ENCODE measurements at regions not wholly inside any gene's neighbourhood (a gene's known extent, or its start where the extent isn't known, plus 50 kb on each side); places are given as distances from the start of the nearest gene placed in this dataset.

DNA sequence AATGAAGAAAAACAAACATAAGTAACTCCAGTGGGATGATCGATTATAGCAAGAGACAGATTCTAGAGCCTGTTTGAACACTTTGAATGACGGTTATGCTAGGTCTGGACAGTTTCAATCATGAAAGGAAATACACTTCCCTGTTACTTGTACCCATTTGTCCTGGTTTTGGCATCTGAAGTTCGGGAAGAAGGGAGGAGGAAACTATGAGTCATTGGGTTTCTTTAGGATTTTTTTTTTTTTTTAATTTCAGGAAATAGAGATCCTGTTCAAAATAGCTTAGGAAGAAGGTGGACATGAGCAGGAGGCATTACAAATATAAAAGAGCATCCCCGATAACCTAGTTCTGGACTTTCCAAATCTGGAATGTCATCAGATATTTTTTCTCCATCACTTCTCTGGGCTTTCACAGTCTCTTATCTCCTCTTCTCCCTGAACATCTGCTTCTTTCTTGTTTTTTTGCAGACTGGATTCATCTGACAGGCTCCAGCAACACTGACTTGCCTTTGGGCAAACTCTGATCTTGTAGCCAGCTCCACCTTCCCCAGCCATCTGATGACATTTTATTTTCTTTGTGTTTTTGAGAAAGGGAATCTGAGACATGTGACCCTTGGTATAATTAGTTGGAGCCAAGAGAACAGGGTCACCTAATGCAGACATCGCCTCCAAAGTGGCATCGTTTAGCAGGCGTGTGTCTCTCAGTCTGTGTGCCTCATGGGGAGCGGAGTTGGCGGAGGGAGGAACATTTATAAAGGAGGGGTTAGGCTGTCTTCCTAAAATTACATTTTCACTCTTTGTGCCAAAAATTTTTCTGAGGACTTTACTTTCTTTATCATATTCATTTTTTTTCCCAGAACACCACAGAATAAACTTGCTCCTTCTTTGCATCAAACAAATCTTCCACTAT, 195.3 kb upstream of the EPHA4 start:
- no peak overlapping the region for H3K4me3 ChIP-seq (ENCODE audit: low read depth, low read length)
- DNase-seq (ENCODE audit: low read depth): peak; percentile 77
- TF ChIP-seq, protein P1, sequence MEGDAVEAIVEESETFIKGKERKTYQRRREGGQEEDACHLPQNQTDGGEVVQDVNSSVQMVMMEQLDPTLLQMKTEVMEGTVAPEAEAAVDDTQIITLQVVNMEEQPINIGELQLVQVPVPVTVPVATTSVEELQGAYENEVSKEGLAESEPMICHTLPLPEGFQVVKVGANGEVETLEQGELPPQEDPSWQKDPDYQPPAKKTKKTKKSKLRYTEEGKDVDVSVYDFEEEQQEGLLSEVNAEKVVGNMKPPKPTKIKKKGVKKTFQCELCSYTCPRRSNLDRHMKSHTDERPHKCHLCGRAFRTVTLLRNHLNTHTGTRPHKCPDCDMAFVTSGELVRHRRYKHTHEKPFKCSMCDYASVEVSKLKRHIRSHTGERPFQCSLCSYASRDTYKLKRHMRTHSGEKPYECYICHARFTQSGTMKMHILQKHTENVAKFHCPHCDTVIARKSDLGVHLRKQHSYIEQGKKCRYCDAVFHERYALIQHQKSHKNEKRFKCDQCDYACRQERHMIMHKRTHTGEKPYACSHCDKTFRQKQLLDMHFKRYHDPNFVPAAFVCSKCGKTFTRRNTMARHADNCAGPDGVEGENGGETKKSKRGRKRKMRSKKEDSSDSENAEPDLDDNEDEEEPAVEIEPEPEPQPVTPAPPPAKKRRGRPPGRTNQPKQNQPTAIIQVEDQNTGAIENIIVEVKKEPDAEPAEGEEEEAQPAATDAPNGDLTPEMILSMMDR (IDR thresholded peaks at IDR 0.05; ENCODE audit: insufficient read depth, low read length): no peak

DNA sequence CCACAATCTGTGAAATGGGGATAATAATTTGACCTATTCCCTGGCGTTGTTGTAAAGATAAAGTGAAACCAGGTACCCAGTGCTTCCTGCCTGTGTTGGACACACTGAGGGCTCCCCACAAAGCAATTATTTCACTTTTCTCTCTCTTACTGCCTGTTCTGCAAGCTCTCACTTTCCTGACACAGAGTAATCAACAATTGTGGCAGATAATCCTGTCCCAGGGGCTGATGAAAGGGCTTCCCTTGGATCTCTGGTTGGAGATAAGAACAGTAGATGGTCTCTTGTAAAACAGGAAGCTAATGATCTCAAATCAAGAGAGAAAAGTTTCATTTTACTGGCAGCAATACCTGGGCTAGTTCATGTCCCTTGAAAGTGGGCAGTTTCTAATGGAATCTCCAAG, 190.4 kb upstream of the EPHA4 start:
- DNase-seq (ENCODE audit: low read depth): no peak
- H3K4me3 ChIP-seq (ENCODE audit: low read depth, low read length): no peak overlapping the region
- TF ChIP-seq, protein P1 (IDR thresholded peaks at IDR 0.05; ENCODE audit: insufficient read depth, low read length): no peak

DNA sequence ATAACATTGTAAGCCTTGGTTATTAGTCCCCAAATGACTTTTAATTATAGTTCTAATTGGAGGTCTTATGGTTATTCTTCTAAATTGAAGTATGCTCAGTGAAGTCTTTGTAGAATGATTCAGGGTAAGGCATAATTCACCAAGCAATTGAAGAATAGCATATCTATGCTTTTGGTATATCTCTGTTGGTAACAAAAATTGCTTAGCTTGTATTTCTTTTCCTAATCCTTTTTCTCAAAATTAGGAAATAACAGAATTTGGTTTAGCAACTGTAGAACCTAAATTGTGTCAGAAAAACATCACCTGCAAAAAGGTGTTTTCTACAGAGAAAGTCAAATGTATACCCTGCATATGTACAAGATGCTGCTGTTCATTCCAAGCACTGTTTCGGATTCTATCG, 189.2 kb upstream of the EPHA4 start:
- TF ChIP-seq, protein P1 (IDR thresholded peaks at IDR 0.05; ENCODE audit: insufficient read depth, low read length): no peak
- DNase-seq (ENCODE audit: low read depth): no peak
- no peak overlapping the region for H3K4me3 ChIP-seq (ENCODE audit: low read depth, low read length)

DNA sequence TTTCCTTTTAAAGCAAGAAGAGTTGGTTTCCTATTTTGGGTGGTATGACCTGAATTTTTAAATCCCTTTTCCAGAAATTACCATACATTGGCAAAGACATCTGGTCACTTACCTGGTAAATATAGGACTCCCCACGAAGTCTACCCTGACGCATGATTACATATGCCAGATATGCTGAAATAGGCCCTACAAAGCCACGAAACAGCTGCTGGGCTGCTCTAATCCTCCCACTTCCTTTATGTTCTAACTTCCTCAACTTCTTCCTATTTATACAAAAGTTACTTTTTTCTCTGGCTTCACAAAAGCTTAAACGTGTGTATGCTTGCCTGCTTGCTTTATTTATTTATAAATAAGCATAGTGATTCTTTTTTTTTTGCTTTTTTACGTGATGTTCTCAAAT, 186.0 kb upstream of the EPHA4 start:
- H3K4me3 ChIP-seq (ENCODE audit: low read depth, low read length): no peak overlapping the region
- no peak for DNase-seq (ENCODE audit: low read depth)
- TF ChIP-seq, protein P1 (IDR thresholded peaks at IDR 0.05; ENCODE audit: insufficient read depth, low read length): no peak

DNA sequence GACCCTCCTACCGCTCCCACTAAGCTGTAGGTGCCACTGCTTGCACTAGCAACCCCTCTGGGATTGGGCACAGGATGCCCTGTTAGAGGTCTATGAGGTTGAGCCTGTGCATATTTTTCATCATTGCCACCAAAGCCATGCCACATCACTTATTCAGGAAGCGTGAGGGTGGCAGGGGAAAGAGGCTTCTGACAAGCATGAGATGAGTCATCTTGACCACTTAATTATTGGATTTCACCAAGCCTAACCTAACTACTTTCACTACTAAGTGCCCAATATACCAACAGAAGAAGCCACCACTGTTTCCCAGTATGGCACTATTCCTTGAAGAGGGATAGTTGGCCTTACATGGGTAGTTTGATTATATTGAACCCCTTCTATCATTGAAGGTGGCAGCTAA, 181.3 kb upstream of the EPHA4 start:
- DNase-seq (ENCODE audit: low read depth): no peak
- no peak overlapping the region for H3K4me3 ChIP-seq (ENCODE audit: low read depth, low read length)
- TF ChIP-seq, protein P1 (IDR thresholded peaks at IDR 0.05; ENCODE audit: insufficient read depth, low read length): no peak

DNA sequence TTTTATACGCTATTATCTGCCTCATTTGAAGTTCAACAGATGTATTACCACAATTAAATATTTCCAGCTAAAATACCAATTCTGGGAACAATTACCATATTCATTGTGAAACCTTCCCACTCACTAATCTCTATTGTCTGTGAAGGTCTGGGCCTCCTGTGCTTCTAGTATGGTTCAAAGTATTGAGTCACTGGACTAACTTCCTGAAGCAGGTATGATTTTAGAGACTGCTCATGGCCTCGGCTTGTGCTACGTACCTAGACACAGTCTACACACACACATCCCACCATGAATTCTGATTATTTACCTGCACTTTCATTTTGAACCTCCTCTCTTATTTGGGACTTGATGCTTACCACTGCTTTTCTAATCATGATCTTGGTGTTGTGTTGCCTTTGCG, 180.7 kb upstream of the EPHA4 start:
- no peak overlapping the region for H3K4me3 ChIP-seq (ENCODE audit: low read depth, low read length)
- TF ChIP-seq, protein P1 (IDR thresholded peaks at IDR 0.05; ENCODE audit: insufficient read depth, low read length): no peak
- peak; percentile 11 for DNase-seq (ENCODE audit: low read depth)

All from fibroblast of the aortic adventitia (primary cell).